LNCAP (cell line): ENCODE measurements at regions not wholly inside any gene's neighbourhood (a gene's known extent, or its start where the extent isn't known, plus 50 kb on each side); places are given as distances from the start of the nearest gene placed in this dataset.
A peak's percentile ranks its signal among the peaks of the same experiment; 100 is the strongest.

Source experiments
- CTCF ChIP-seq: fragments of 450-650 bp; IDR thresholded peaks from 2 replicates; pipeline ENCODE4 v1.5.1; 2017; ENCODE audit warnings: mild to moderate bottlenecking

- TF ChIP-seq CTCF: no peak
These were observed 359.9 kb downstream of the CASP12 start for GRCh38 chr11:104538313-104538712.

- no peak for TF ChIP-seq CTCF
These were observed 364.0 kb downstream of the CASP12 start for GRCh38 chr11:104534278-104534677.

GRCh38 chr11:104531894-104532293 is 366.4 kb downstream of the CASP12 start:
- no peak for TF ChIP-seq CTCF

GRCh38 chr11:104531075-104531474 is 367.1 kb upstream of the PDGFD start:
- TF ChIP-seq CTCF: peak; percentile 17; the same call in 1 of the 2 replicates

- no peak for TF ChIP-seq CTCF
These were observed 366.0 kb upstream of the PDGFD start for GRCh38 chr11:104529906-104530305.

- no peak for TF ChIP-seq CTCF
These were observed 365.3 kb upstream of the PDGFD start for GRCh38 chr11:104529213-104529612.

- no peak for TF ChIP-seq CTCF
These were observed 362.1 kb upstream of the PDGFD start for GRCh38 chr11:104526006-104526405.

- no peak for TF ChIP-seq CTCF
These were observed 361.5 kb upstream of the PDGFD start for GRCh38 chr11:104525416-104525815.
